IPS-11a (cell line): ENCODE measurements at regions not wholly inside any gene's neighbourhood (a gene's known extent, or its start where the extent isn't known, plus 50 kb on each side); places are given as distances from the start of the nearest gene placed in this dataset.
"Not testable (repeated sequence)": the region's sequence is repeated elsewhere in the genome, so short reads cannot be mapped to it uniquely, and the experiment has no call there.

Experiments used
- H3K4me3 ChIP-seq: one replicate; pipeline ENCODE4 v1.5.1; 2013; ENCODE audit warnings: low read depth, low read length, control low read depth

DNA sequence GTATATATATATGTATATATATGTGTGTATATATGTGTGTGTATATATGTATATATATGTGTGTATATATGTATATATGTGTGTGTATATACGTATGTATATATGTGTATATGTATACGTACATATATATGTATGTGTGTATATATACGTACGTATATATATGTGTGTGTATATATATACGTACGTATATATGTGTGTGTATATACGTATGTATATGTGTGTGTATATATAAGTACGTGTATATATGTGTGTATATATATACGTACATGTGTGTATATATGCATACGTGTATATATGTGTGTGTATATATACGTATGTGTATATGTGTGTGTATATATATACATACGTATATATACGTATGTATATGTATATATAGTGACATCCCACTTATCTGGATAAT lies 154.4 kb downstream of the CDRT15L2 start:
- H3K4me3 ChIP-seq: no peak overlapping the region

GRCh38 chr17:20735796-20736195 lies 156.3 kb downstream of the CDRT15L2 start:
- no peak overlapping the region for H3K4me3 ChIP-seq

GRCh38 chr17:20737636-20738035 lies 158.1 kb downstream of the CDRT15L2 start:
- H3K4me3 ChIP-seq: not testable (repeated sequence)

GRCh38 chr17:20771104-20771503 lies 191.6 kb downstream of the CDRT15L2 start:
- no peak overlapping the region for H3K4me3 ChIP-seq

- H3K4me3 ChIP-seq: no peak overlapping the region
These were observed 195.1 kb downstream of the CDRT15L2 start for GRCh38 chr17:20774472-20775135.

- no peak overlapping the region for H3K4me3 ChIP-seq
These were observed 195.8 kb downstream of the CDRT15L2 start for GRCh38 chr17:20775331-20775730.

DNA sequence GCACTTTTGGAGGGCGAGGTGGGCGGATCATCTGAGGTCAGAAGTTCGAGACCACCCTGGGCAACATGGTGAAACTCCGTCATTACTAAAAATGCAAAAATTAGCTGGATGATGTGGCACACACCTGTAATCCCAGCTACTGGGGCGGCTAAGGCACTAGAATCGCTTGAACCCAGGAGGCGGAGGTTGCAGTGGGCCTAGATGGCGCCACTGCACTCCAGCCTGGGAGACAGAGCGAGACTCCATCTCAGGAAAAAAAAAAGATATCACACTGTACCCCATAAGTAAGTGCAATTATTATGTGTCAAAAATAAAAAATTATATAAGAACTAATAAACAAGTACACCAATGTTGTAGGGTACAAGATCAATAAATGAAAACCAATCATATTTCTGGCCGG lies 200.0 kb downstream of the CDRT15L2 start:
- no peak overlapping the region for H3K4me3 ChIP-seq

- no peak overlapping the region for H3K4me3 ChIP-seq
These were observed 201.7 kb downstream of the CDRT15L2 start for GRCh38 chr17:20781260-20781659.

DNA sequence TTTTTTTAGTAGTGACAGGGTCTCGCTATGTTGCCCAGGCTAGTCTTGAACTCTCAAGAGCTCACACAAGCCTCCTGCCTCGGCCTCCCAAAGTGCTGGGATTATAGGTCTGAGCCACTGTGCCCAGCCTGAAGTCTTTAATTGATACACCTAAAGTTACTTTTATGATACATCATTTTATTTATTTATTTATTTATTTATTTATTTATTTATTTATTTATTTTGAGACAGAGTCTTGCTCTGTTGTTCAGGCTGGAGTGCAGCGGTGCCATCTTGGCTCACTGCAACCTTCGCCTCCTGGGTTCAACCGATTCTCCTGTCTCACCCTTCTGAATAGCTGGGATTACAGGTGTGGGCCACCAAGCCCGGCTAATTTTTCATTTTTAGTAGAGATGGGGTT lies 202.3 kb downstream of the CDRT15L2 start:
- not testable (repeated sequence) for H3K4me3 ChIP-seq

DNA sequence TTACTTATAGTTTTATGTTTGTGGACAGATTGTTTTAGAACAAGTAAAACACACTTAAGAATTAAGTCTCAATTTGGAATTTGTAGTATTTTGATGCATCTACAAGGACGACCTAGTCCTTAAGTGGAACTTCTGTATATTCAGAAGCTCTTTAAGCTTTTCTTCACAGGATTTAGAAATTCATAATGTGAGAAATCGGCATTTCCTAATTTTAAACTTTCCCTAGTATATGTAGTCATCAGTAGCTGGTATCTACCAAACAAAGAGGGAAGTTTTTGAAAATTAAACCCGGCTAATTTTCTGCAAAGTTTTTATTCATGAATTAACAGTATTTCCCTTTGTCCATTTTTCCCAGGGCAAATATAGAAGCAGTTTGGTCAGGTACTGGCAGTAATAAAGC lies 203.6 kb downstream of the CDRT15L2 start:
- no peak overlapping the region for H3K4me3 ChIP-seq

GRCh38 chr17:20784100-20784665 lies 204.7 kb downstream of the CDRT15L2 start:
- H3K4me3 ChIP-seq: no peak overlapping the region

DNA sequence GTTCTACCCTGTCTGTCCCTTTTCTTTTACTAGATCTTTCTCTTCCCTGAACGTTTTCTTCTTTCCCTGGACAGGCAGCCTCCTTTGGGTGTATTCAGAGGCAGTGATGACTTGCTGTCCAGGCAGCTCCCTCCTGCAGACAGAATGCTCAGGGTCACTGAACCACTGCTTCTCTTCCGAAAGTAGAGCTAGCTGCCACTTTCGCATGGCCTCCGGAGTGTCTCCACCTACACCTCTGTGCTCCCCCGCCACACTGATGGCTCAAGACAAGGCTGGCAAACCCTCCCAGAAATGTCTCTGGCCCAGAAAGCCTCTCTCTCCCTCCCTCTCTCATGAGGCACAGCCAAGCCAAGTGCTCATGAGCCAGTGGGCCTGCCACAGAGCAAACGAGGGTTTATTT lies 207.8 kb downstream of the CDRT15L2 start:
- H3K4me3 ChIP-seq: no peak overlapping the region

- no peak overlapping the region for H3K4me3 ChIP-seq
These were observed 212.1 kb downstream of the CDRT15L2 start for GRCh38 chr17:20791626-20792025.

GRCh38 chr17:20794532-20794931 lies 215.0 kb downstream of the CDRT15L2 start:
- not testable (repeated sequence) for H3K4me3 ChIP-seq

DNA sequence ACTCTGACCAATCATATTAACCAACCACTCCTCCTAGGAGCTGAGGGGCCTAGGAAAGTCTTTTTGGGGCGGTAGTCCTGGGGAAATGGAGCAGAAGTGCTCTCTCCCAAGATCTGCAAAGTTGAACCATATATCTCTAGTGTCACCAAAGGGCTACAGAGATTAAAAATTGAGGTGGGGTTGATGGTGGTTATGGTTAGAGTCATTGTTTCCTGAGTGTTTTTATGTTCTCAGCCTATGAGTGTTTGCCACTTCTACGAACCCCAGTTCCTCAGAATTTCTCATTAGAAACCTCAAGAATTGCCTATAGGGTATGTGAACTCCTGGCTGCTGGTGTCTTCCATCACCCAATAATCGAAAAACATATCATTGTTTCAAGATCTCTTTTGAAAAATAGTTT lies 217.8 kb downstream of the CDRT15L2 start:
- H3K4me3 ChIP-seq: no peak overlapping the region

GRCh38 chr17:20800146-20800545 lies 220.6 kb downstream of the CDRT15L2 start:
- H3K4me3 ChIP-seq: no peak overlapping the region

DNA sequence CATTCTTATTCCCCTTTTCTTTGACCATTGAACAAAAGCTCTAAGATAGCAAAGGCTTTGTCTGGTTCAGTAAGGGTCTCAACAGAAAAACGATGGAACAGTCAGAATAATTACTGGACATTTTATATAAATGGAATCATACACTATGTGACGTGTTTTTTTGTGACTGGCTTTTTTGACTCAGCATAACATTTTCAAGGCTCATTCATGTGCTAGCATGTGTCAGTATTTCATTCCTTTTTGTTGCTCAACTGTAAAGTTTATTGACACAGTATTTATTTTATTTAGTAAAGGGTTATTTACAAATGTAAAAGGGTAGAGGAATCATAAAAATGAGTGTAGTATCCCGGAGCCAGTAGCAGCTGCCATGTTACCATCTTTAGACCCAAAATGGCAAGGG lies 226.2 kb downstream of the CDRT15L2 start:
- H3K4me3 ChIP-seq: no peak overlapping the region

DNA sequence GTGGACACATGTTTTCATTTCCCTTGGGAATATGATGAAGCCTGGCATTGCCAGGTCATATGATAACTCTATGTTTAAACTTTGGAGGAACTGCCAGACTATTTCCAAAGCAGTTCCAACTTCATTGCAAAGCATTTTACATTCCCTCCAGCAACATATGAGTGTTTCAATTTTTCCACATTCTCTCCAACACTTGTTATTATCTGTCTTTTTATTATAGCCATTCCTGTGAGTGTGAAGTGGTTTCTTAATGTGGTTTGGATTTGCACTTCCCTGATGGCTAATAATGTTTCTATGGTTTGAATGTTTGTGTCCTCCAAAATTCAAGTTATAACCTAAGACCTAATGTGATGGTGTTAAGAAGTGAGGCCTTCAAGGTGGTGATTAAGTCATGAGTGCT lies 228.0 kb downstream of the CDRT15L2 start:
- not testable (repeated sequence) for H3K4me3 ChIP-seq

DNA sequence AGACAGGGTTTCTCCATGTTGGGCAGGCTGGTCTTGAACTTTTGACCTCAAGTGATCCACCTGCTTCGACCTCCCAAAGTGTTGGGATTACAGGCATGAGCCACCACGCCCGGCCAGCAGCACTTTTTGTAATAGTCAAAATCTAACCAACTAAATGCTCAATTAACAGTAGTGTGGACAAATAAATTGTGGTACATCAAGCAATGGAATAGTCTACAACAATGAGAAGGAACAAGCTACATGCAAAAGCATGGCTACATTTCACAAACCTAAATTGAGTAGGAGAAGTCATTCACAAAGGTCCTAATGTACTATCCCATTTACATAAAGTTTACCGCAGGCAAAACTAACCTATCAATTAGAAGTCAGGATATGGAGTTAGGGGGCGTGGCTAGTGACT lies 227.4 kb downstream of the USP22 start:
- H3K4me3 ChIP-seq: not testable (repeated sequence)

DNA sequence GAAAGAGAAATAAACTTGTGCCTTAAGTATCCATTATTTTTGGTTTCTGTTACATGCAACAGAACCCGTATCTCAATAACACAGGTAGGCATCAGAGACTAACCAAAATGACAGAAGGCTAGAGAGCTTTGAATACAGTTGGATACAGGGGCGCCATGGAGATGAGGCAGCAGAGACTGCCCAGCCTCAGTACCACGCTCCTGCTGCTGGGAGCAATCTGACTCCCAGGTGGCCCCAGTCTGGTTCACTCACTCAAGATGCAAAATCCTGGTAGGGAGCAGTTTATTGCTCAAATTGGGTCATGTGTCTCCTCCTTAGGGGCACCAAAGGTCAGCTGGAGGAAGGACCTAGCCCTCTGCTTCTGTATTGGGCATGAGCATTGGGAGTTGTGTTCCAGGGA lies 218.9 kb downstream of the USP22 start:
- no peak overlapping the region for H3K4me3 ChIP-seq

GRCh38 chr17:20825539-20825938 lies 217.3 kb downstream of the USP22 start:
- H3K4me3 ChIP-seq: no peak overlapping the region

- not testable (repeated sequence) for H3K4me3 ChIP-seq
These were observed 202.4 kb downstream of the USP22 start for GRCh38 chr17:20840453-20840852.
